ENCODE measurements at regions not wholly inside any gene's neighbourhood (a gene's known extent, or its start where the extent isn't known, plus 50 kb on each side); places are given as distances from the start of the nearest gene placed in this dataset.
"Not testable (repeated sequence)": the region's sequence is repeated elsewhere in the genome, so short reads cannot be mapped to it uniquely, and the experiment has no call there.

- no peak for TF ChIP-seq CTCF (conservative IDR thresholded peaks at IDR 0.05; ENCODE audit: low read length)
- DNase-seq (ENCODE audit: low read depth), result no peak
- H3K4me3 ChIP-seq (ENCODE audit: low read length), result no peak overlapping the region
Observed at GRCh38 chr3:177787279-177788041, 590.2 kb upstream of the TBL1XR1 start.

- no peak overlapping the region for H3K4me3 ChIP-seq (ENCODE audit: low read length)
- no peak for DNase-seq (ENCODE audit: low read depth)
- no peak for TF ChIP-seq CTCF (conservative IDR thresholded peaks at IDR 0.05; ENCODE audit: low read length)
Observed at GRCh38 chr3:177789500-177789899, 592.2 kb upstream of the TBL1XR1 start.

GRCh38 chr3:177792311-177793030 lies 595.2 kb upstream of the TBL1XR1 start:
- TF ChIP-seq CTCF (conservative IDR thresholded peaks at IDR 0.05; ENCODE audit: low read length), result no peak
- no peak overlapping the region for H3K4me3 ChIP-seq (ENCODE audit: low read length)
- DNase-seq (ENCODE audit: low read depth), result peak; percentile 59

GRCh38 chr3:177793451-177793850 lies 596.2 kb upstream of the TBL1XR1 start:
- no peak overlapping the region for H3K4me3 ChIP-seq (ENCODE audit: low read length)
- no peak for TF ChIP-seq CTCF (conservative IDR thresholded peaks at IDR 0.05; ENCODE audit: low read length)
- DNase-seq (ENCODE audit: low read depth), result no peak

GRCh38 chr3:177795216-177795615 lies 597.9 kb upstream of the TBL1XR1 start:
- no peak overlapping the region for H3K4me3 ChIP-seq (ENCODE audit: low read length)
- DNase-seq (ENCODE audit: low read depth), result no peak
- TF ChIP-seq CTCF (conservative IDR thresholded peaks at IDR 0.05; ENCODE audit: low read length), result no peak

- no peak for TF ChIP-seq CTCF (conservative IDR thresholded peaks at IDR 0.05; ENCODE audit: low read length)
- no peak for DNase-seq (ENCODE audit: low read depth)
- H3K4me3 ChIP-seq (ENCODE audit: low read length), result no peak overlapping the region
Observed at GRCh38 chr3:177795859-177796258, 598.6 kb upstream of the TBL1XR1 start.

GRCh38 chr3:177800147-177800546 lies 602.9 kb upstream of the TBL1XR1 start:
- peak; percentile 61 for DNase-seq (ENCODE audit: low read depth)
- H3K4me3 ChIP-seq (ENCODE audit: low read length), result not testable (repeated sequence)

Measured in AG10803 (cell line).